Coronary artery (tissue), 2 donors: ENCODE measurements at regions not wholly inside any gene's neighbourhood (a gene's known extent, or its start where the extent isn't known, plus 50 kb on each side); places are given as distances from the start of the nearest gene placed in this dataset.

ENCODE experiments used
- DNase-seq: peaks from one replicate; pipeline ENCODE4 v3.0.0-alpha.2; 2017; ENCODE audit warnings: low spot score
- H3K27ac ChIP-seq, 2 donors: fragments of 200-600 bp; sonication (generic); one replicate each; pipeline ENCODE4 v1.5.1; 2016 to 2019
- H3K4me3 ChIP-seq: fragments of 200-600 bp; sonication (generic); 2 replicates; pipeline ENCODE4 v1.5.1; 2016; ENCODE audit warnings: mild to moderate bottlenecking, moderate library complexity
- TF ChIP-seq, protein P1 (sequence below): fragments of 200-600 bp; sonication (generic); IDR thresholded peaks from one replicate; pipeline ENCODE4 v1.5.1; 2019; ENCODE audit warnings: antibody characterized with exemption

DNA sequence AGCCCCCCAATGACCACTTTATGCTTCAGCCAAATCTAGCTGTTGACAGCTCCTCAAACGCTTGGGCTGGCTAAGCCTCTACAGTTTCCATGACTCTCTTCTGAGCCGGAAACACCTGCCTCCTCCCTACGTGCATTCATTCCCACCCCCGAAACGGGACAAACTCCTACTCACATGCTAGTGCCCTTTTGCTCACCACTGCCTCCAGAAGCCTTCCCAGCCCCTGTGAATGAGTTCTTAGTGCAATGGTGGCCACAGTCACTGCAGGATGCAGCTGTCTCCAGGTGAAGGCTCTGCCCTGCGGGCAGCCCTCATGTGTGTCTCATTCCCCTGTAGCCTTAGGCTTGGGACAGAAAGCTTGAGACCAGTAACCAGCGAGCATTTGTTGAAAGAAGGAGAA, 68.8 kb upstream of the DAB2IP start:
- no peak for DNase-seq
- no peak overlapping the region for H3K27ac ChIP-seq
- no peak overlapping the region for H3K4me3 ChIP-seq
- TF ChIP-seq, protein P1, sequence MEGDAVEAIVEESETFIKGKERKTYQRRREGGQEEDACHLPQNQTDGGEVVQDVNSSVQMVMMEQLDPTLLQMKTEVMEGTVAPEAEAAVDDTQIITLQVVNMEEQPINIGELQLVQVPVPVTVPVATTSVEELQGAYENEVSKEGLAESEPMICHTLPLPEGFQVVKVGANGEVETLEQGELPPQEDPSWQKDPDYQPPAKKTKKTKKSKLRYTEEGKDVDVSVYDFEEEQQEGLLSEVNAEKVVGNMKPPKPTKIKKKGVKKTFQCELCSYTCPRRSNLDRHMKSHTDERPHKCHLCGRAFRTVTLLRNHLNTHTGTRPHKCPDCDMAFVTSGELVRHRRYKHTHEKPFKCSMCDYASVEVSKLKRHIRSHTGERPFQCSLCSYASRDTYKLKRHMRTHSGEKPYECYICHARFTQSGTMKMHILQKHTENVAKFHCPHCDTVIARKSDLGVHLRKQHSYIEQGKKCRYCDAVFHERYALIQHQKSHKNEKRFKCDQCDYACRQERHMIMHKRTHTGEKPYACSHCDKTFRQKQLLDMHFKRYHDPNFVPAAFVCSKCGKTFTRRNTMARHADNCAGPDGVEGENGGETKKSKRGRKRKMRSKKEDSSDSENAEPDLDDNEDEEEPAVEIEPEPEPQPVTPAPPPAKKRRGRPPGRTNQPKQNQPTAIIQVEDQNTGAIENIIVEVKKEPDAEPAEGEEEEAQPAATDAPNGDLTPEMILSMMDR: no peak

DNA sequence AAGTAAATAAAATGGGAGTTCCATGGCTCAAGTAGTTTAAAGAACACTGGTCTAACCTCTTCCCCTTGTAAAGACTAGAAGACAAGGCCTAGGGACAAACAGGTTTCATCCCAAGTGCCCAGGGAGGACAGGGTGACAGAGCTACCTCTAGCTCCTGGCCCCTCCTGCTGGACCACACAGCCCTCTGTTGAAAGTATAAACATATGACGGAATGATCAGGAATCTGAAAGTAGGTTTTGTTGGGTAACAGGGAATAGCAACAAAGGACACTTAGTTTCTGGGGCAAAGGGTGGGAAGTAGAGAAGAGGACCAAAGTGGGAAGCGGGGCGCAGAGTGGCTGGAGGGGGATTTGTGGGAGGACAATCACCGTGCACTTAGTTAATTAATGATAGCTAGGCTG, 67.0 kb upstream of the DAB2IP start:
- TF ChIP-seq, protein P1: no peak
- no peak overlapping the region for H3K27ac ChIP-seq
- DNase-seq: no peak
- H3K4me3 ChIP-seq: no peak overlapping the region

DNA sequence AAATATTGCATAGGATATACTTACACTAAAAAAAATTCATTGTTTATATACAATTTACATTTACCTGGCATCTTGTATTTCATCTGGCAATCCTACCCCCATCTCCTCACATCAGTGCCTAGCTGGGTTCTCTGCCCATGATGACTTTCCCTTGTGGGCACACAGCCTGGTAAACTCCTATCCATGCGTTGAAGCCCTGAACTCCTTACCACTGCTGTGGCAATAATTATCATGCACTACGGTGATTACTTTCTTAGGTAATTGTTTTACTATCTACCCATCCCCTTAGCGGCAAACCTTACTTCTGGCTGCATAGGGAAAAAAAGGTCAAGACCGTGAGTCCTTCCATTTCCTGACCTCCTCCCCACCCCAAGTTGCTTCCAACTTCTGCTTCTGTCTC, 63.6 kb upstream of the DAB2IP start:
- no peak overlapping the region for H3K4me3 ChIP-seq
- DNase-seq: no peak
- TF ChIP-seq, protein P1: no peak
- H3K27ac ChIP-seq: no peak overlapping the region

DNA sequence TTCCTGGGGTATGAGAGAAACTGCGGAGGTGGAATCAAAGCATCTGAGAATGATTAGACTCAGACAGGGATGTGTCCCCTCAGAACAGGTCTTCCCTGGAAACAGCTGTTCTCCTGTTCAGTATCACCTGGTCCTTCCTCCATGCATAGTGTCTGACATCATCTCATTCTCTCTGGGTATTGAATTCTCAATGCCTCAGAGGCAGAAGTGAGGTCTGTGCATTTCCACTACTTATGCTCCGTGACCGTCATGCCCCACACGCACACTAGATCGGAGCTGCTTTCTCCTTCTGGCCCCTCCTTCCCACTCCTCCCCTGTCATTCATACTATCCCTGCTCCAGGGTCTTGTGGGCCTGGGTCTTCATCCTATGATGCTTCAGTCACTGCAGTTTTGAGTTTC, 61.4 kb upstream of the DAB2IP start:
- H3K4me3 ChIP-seq: no peak overlapping the region
- no peak for DNase-seq
- TF ChIP-seq, protein P1: no peak
- H3K27ac ChIP-seq: no peak overlapping the region

DNA sequence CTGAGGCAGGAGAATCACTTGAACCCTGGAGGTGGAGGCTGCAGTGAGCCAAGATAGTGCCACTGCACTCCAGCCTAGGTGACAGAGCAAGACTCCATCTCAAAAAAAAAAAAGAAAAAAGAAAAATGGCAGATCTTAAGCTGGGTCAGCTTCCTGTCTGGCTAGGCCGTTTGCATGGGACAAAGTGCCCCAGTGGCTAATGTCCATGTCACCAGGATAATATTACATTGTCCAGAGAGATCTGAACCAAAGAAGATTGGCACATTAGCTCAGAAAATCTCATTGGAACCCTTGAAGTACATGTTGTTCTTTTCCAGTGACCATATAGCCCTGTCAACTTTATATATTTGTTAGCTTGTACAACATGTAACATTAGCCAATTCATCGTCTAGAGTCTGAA, 59.2 kb upstream of the DAB2IP start:
- TF ChIP-seq, protein P1: no peak
- Histone ChIP-seq H3K27ac (no peak overlapping the region), H3K4me3 (no peak overlapping the region)
- no peak for DNase-seq

DNA sequence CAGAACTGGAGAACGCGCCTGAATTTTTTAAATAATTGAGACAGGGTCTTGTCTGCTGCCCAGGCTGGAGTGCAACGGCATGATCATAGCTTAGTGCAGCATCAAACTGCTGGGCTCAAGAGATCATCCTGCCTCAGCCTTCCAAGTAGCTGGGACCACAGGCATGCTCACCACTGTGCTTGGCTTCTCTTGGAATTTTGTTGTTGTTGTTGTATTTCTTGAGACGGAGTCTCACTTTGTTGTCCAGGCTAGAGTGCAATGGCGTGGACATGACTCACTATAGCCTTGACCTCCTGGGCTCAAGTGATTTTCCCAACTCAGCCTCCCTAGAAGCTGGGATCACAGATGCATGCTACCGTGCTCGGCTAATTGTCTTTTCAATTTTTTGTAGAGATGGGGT, 58.4 kb upstream of the DAB2IP start:
- TF ChIP-seq, protein P1: no peak
- no peak for DNase-seq
- no peak overlapping the region for H3K27ac ChIP-seq
- H3K4me3 ChIP-seq: no peak overlapping the region

DNA sequence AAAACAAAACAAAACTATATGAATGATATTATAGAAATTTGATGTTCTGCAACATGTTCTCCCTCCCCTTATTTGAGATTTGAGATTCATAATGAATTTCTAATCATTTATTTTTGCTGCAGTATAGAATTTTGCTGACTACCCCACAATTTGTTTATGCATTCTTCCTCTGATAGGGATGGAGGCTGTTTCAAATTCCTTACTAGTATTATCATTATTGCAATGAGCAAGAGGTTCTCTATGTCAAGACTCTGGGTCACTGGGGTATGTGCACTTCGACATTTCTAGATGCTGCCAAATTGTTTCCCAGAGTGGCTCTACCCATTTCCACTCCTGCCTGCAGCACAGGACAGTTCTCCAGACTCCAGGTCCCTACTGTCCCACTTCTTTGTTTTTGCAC, 54.9 kb upstream of the DAB2IP start:
- no peak overlapping the region for H3K4me3 ChIP-seq
- no peak for DNase-seq
- H3K27ac ChIP-seq: no peak overlapping the region
- TF ChIP-seq, protein P1: no peak
